M059J (cell line): ENCODE measurements at regions not wholly inside any gene's neighbourhood (a gene's known extent, or its start where the extent isn't known, plus 50 kb on each side); places are given as distances from the start of the nearest gene placed in this dataset.

Experiments
- DNase-seq: peaks from one replicate; pipeline ENCODE4 v3.0.0-alpha.2; 2012; ENCODE audit warnings: low read depth

DNA sequence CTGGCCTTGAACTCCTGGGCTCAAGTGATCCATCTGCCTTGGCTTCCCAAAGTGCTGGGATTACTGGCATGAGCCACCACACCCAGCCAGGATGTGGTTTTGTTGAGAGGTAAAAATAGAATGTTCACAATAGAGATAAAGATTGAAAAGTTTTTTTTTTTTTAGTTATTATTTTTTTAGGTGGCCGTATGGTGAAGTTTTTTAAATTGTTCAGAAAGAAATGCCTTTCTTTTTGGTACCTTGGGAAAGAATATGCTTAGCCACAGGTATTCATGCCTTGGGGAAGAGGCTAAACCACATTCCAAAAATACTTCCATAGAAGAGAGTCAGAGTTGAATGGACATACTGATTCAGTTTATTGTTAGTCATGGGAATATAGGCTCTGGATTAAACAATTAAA, 143.4 kb downstream of the C11orf91 start:
- DNase-seq = peak; percentile 95

DNA sequence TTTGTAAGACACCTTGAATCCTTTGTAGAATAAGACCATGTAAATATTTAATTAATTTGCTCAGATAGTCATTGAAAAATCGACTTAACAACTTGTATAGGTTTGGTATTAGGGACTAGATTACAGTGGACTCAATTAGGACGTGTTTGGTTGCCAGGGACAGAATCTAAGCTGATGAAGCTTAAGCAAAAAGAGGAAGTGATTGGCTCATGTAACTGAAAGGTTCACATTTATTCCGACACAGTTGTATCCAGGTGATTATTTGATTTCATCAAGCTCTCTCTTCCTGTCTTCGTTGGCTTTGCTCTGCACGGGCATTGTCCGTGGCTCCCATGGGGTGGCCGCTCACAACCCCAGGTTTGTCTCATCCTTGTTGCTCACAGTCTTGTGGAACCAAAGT, 146.4 kb downstream of the C11orf91 start:
- DNase-seq = no peak

DNA sequence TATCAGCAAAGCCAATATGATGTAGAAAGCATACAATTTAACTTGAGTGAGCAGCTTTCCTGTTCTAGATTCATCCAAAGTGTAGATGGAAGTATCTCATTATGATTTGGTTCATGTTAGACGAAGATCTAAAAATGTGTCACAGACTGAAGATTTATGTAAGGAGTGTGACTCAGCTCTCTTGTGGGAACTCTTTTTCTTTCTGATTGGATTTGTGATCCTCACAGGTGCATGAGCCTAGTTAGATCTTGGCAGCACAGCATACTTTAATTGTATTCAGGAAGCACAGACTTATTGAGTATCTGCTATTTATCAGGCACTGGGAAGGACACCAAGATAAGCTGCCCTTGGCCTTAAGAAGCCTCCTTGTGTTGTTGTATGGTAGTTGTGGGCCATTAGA, 147.1 kb downstream of the C11orf91 start:
- DNase-seq = peak; percentile 73

DNA sequence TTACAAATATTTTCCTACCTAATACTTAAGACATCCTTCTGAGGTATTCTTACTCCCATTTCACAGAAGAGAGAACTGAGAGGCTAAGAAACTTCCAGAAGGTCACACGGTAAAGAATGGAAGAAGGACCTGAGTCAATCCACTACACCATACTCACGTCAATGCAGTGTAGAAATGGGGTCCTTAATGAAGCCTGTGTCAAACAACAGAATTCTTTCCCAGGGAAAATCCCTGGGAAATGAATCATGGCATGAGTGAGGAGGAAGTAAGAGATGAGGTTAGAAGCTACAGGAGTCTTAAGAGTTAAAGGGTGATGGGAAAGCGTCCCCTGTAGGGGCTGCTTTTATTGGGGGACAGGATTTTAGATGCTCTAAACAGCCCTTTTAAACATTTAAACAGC, 147.9 kb downstream of the C11orf91 start:
- DNase-seq = peak; percentile 64

DNA sequence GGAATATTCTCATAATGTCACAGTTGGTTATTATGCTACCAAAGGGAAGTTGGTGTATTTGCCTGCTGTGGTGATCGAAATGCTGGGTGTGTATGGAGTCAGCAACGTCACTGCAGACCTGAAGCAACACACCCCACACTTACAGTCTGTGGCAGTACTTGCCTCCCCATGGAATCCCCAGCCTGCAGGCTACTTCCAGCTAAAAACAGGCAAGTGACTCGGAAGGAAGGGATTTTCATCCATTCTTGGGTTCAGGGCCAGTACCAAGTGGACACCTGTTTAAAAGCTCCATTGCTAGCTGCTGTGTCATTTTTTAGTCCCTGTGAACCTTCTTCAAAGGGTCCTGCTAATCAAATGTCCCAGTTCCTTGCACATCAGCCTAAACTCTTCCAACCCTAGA, 149.6 kb downstream of the C11orf91 start:
- no peak for DNase-seq

DNA sequence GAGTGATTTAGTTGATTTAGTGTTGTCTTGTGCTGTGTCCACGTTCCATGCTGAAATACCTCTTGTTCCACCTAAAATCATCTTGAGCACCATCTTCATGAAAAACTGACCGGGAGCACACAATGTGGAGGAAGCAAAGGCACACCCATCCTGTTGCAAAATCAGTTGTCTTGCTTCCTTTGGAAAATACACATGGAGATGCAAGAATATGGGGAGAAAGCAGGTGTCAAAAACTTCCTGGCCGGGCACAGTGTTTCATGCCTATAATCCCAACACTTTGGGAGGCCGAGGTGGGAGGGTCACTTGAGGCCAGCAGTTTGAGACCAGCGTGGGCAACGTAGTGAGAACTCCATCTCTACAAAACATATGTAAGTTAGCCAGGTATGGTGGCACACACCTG, 151.1 kb downstream of the C11orf91 start:
- no peak for DNase-seq

DNA sequence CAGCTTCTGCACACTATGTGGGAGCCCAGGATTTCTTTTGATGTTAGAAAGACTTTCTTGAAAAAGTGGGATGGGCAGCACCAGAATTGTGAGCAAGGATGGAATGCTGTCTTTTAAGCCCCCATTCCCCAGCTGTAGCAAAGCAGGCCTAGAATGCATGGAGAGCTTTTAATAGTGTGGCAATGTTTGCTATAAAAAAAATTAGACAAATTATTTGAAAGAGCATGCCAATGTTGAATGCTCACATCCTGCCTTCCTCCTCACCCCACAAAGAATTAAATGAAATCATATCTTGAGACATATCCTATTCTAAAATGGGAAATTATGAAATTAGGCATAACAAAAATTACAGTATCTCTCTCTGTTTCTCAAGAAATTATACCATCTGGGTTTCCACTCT, 154.7 kb downstream of the C11orf91 start:
- DNase-seq = no peak

- DNase-seq = no peak
Observed at GRCh38 chr11:33544593-33545373, 155.8 kb downstream of the C11orf91 start.

DNA sequence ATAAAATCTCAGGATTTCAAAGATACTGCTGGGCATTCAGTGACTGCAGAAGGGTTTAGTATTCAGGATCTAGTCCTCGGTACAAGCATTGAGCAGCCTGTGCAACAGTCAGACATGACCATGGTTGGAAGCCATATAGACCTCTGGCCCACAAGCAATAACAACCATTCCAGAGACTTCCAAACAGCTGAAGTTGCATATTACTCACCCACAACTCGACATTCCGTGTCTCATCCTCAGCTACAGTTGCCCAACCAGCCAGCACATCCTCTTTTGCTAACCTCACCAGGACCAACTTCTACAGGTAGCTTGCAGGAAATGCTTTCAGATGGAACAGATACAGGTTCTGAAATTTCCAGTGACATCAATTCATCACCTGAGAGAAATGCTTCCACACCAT, 156.8 kb downstream of the C11orf91 start:
- DNase-seq = no peak

GRCh38 chr11:33542921-33543320, 157.7 kb downstream of the C11orf91 start:
- DNase-seq = peak; percentile 60

DNA sequence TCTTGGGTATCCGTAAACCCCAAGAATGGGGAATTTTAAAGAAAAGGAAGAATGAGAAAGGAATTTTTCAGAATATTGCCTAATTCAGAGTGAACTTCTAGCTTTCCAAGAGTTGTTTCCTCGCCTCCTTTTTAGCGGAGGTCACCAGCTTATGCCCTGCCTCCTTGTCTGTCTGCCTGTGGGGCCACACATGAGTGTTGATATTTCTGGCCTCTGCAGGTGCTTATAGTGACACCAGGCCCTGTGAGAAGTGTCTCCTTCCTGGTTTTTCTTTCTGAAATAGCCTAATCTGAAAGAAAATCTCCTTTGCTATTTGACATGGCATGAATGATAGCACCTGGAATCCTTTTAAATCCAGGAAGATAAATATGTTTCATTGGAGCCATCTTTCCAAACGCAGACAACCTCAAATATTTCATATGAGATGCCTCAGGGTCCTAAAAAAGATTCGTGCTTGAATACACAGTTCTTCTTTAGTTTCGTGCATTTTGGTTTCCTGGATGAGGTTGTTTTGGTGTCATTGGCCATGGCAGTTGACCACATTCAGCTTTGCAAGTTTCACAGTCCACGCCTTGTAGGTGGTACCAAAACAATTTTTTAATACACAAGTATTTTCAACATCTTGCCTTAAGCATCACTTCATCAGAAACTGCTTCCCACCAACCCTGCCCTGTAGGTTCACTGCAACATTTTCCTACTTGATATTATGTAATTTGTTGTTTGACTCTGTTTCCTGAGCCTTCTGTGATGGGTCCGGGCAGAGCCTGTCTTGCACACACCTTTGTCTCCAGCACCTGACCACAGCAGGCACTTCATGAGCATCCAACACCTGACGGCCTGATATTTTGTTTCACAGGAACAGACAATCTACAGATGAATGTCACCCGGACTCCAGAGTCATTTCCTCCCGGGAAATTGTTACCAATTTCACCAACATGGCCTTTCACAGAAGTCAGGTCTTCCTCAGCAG, 159.4 kb downstream of the C11orf91 start:
- no peak for DNase-seq

DNA sequence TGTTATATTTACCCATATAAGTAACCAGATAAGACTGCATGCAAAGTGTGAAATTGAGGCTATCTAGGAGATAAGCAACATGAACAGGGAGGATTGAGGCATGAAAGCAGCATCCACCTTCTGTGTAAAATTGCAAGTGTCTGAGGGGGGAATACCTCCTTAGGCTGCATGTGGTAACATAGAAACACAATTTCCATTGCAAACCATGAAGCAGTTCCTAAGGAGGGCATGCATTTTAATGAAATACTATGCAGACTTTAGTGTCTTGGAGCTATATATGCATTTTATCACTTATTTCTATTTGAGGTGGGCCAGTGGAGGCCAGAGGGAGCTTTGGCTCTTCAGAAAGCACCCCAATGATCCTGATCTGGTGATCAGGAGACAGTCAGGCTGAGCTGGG, 160.2 kb downstream of the C11orf91 start:
- DNase-seq = no peak

DNA sequence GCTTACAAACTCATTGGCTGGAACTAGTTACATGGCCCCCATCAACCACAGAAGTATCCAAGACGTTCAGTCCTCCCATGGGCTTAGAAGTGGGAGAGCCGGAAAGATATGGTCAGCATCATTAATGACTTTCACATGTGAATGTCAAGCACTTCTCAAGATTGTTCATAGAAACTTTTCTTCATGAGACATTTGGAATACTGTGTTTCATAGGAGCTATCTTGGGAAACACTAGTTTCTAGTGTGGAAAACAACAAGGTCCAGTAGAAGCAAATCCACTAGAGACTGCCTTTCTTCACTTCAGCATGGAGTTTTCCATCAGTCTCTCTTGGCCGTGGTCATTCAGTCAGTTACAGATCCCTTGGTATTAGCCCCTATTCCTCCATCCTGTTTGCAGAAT, 160.9 kb downstream of the C11orf91 start:
- DNase-seq = no peak

DNA sequence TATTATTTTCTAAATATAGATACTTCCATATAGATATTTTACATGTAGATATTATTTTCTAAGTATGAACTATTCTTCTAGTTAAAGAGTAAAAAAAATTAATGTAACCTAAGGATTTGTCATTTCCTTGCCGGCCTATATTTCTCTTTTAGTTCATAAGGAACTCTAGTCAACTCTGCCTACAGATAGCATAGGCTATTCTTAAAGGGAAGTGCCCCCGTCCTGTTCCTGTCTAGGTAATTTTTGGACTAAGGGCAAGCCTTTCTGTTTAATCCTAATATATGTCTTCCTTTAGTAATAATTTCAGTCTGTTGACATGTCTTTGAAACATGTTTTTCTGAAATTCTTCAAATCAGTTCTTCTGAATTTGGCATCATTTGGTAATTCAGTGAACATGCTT, 161.9 kb downstream of the C11orf91 start:
- no peak for DNase-seq

- no peak for DNase-seq
Observed at GRCh38 chr11:33536178-33536577, 164.4 kb downstream of the C11orf91 start.

DNA sequence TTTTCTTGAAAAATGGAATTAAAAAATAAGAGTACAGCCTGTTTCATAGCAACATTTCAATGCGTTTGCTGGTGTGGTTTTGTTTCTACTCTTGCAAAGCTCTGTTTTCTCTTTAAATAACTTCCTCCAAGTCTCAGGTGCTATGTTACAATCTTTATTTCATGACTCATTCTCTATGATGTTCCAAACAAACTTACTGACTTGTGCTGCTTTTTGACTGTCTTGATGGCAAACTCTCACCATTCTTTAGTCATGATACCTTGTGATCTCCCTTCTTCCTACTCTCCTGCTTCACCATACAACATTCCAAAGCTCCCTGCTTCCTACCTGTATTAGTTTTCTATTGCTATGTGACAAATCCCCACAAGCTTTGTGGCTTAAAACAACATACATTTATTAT, 166.1 kb downstream of the C11orf91 start:
- peak; percentile 79 for DNase-seq

DNA sequence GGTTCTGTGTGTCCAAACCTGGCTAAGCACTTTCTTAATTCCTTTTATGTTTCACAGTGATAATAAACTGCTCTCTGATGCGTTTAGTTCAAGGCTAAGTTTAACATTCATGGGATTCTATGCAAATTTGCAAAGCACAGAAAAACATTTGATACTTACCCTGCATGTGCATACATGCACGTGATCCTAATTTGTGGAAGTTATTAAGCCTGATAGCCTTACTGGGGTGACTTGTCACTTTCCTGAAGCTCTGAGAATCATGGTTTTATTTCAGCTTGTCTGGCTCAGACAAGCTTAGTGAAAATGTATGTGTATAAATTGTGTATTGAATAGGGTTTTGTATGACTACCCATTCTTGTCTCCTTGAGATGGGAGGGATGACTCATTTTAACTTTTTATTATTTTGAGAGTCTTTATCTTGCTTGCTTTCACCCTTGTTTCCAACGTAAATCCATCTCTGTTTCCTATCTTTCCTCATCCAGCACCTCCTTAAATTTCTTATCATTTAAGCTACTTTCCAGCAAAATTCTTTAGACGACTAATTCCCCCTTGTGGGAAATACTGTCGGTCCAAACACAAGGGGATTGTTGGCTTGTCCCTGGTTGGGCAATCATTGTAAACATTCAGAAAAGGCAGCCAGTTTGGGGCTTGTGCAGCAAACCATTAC, 167.1 kb downstream of the C11orf91 start:
- DNase-seq = peak; percentile 49

DNA sequence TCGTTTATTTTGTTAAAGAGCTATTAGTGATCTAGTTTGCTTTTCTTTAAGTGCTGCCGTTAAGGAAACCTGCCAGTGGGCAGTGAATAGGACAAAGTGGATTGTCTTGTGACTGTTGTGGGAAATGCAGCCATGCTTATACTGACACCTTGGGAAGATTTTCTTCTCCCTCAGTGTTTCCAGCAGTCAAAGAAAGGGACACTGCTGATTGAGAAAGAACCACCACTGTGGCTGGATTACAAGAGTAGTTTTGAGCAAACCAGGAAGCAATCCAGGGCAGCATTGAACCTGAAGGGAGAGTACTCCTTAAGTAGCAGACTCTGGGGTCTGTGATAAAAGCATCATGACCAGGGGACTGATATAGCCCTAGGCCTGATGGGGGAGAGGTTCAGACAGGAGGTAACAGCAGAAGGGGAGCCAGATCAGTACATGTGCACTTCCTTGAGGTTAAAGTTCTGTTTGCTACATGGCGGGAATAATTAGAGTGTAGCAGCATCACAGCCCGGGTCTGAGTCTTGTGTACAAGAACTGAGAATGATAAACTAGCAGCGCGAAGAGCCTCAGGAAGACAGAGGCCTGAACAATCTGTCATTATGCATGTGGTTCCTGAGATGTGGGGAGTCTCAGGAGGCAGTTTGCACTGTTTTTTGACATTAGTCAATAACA, 167.8 kb downstream of the C11orf91 start:
- peak; percentile 30 for DNase-seq

DNA sequence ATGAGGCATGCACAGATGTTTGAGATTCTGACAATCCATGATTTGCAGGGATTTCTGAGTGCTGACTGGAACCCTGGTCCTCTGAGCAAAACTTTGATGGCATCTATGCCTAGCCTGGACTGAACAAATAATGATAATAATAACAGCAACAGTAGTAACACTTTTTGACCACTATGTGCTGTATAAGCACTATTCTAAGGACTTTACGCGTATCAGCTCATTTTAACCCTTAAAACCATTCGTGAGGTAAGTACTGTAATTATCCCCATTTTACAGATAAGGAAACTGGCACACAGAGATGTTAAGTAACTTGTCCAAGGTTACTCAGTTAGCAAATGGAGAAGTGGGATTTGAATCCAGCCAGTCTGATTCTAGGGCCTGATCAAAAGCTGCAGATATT, 168.4 kb downstream of the C11orf91 start:
- no peak for DNase-seq

GRCh38 chr11:33531743-33532181, 168.9 kb downstream of the C11orf91 start:
- DNase-seq = peak; percentile 93

- DNase-seq = peak; percentile 79
Observed at GRCh38 chr11:33530815-33531214, 169.8 kb downstream of the C11orf91 start.

DNA sequence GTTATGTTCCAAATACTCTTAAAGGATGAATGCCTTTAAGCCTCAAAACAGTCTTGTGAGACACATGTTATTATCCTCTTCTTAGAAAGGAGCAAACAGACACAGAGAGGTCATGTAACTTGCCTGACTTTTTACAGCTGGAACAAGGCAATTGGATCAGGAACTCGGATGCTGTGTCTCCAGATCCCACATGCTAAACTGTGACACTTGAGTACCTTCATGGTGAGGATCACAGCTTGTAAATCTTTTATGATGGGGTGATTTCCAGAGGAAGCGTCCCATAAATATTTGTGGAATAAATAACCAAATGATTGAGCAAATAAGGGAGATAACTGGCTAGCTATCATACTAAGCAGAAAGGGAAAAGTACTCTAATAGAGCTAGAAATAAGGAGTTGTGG, 171.2 kb downstream of the C11orf91 start:
- DNase-seq = no peak
